ENCODE measurements at regions not wholly inside any gene's neighbourhood (a gene's known extent, or its start where the extent isn't known, plus 50 kb on each side); places are given as distances from the start of the nearest gene placed in this dataset.

DNA sequence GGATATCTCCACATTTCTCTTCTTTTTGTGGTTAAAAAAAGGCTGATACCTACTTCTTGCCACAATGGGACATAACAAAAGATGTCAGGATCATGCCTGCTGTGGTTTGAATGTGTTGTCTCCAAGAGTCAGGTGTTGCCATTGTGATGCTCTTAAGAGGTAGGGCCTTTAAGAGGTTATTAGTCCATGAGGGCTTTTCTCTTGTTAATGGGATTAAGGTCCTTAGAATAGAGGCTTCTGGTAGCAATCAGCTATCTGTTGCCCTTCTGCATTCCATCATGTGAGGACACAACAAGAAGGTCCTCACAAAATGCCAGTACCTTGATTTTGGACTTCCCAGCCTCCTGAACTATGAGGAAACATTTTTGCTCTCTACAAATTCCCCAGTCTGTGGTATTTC, 191.4 kb downstream of the GBA3 start:
- Histone ChIP-seq H3K27me3 (no peaks in the 10 kb centered on the region), H3K36me3 (no peaks in the 10 kb centered on the region), H3K27ac (no peak overlapping the region), H3K4me1 (no peaks in the 10 kb centered on the region), H3K4me3 (no peak overlapping the region), H3K9me3 (peaks cover 0 to 3% of the 10 kb centered on the region in 2 donors)
- DNase-seq (no peak), ATAC-seq (no peak)
- TF ChIP-seq, protein P1, sequence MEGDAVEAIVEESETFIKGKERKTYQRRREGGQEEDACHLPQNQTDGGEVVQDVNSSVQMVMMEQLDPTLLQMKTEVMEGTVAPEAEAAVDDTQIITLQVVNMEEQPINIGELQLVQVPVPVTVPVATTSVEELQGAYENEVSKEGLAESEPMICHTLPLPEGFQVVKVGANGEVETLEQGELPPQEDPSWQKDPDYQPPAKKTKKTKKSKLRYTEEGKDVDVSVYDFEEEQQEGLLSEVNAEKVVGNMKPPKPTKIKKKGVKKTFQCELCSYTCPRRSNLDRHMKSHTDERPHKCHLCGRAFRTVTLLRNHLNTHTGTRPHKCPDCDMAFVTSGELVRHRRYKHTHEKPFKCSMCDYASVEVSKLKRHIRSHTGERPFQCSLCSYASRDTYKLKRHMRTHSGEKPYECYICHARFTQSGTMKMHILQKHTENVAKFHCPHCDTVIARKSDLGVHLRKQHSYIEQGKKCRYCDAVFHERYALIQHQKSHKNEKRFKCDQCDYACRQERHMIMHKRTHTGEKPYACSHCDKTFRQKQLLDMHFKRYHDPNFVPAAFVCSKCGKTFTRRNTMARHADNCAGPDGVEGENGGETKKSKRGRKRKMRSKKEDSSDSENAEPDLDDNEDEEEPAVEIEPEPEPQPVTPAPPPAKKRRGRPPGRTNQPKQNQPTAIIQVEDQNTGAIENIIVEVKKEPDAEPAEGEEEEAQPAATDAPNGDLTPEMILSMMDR (IDR thresholded peaks at IDR 0.05): no peak
- intact Hi-C loops (cut with DNase I): no loop called here

DNA sequence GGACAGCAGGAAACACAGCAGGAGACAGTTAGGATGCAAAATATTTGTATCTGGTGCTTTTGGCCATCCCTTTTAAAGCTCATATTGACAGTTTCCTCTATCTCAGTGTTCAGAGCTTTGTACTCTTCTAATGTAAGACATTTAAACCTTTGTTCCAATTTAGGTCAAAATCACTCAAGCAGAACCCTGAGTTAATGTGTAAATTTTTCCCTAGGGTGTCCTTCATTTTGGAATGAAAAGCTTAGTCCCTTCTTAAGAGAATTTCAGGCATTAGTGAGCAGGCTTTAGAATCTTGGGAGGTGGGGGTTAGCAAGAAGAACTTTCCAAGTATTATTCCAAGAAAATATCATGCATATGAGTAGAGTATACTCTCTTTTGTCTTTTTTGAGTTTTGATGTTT, 188.7 kb downstream of the GBA3 start:
- ATAC-seq (no peak), DNase-seq (no peak)
- Histone ChIP-seq H3K9me3 (no peaks in the 10 kb centered on the region), H3K27me3 (no peaks in the 10 kb centered on the region), H3K4me1 (no peaks in the 10 kb centered on the region), H3K27ac (no peak overlapping the region), H3K36me3 (no peaks in the 10 kb centered on the region), H3K4me3 (no peak overlapping the region)
- intact Hi-C loops (cut with DNase I): no loop called here
- TF ChIP-seq, protein P1 (IDR thresholded peaks at IDR 0.05): no peak

DNA sequence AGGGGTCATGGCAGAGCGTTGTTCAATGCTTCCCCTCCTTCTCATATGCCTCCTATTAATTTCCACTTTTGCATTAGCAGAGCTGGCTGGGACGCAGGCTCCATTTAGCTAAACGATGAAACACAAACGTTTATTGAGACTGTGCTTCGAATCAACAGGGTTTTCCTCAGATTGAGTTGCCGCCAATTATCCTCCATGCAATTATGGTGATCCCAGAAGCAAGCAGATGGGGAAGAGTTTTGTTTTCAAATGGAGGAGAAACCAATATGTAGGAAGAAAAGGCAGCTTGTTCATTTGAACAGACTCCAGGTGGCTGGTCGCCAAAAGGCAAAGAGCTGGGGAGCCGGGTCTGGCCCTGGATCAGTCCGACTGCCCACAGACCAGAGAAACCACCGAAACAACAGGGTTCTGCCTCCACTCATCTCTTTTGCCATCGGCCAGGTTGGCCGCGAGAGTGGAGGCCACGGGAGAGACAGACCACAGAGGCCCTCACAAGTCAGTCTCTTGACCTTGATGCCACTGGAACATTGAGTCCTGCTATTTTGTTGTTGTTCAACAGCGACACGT, 184.8 kb downstream of the GBA3 start:
- Histone ChIP-seq H3K4me1 (no peaks in the 10 kb centered on the region), H3K4me3 (no peak overlapping the region), H3K36me3 (no peaks in the 10 kb centered on the region), H3K9me3 (no peaks in the 10 kb centered on the region), H3K27me3 (no peaks in the 10 kb centered on the region), H3K27ac (no peak overlapping the region)
- ATAC-seq (no peak), DNase-seq (peak in 1 of 4 donors; percentile 46)
- intact Hi-C loops (cut with DNase I): no loop called here
- TF ChIP-seq, protein P1 (IDR thresholded peaks at IDR 0.05): no peak

DNA sequence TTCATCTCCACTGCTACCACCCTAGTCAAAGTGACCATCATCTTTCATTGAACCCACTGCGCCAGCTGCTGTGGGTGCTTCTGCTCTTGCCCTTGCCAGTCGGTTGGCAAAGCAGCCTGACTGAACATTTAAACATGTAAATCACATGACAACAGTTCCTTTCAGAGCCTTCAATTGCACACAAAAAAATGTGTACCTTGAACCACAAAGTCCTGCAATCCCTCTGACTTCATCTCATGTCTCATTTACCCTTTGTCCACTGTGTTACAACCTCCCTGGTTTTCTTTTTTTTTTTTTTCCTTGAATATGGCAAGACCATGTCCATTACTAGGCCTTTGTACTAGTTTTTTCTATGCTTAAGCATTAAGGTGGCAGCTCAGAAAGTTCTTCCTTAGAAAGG, 183.5 kb downstream of the GBA3 start:
- ATAC-seq (no peak), DNase-seq (no peak)
- intact Hi-C loops (cut with DNase I): no loop called here
- Histone ChIP-seq H3K4me1 (no peaks in the 10 kb centered on the region), H3K36me3 (no peaks in the 10 kb centered on the region), H3K9me3 (no peaks in the 10 kb centered on the region), H3K27ac (no peak overlapping the region), H3K4me3 (no peak overlapping the region), H3K27me3 (no peaks in the 10 kb centered on the region)
- TF ChIP-seq, protein P1 (IDR thresholded peaks at IDR 0.05): no peak

DNA sequence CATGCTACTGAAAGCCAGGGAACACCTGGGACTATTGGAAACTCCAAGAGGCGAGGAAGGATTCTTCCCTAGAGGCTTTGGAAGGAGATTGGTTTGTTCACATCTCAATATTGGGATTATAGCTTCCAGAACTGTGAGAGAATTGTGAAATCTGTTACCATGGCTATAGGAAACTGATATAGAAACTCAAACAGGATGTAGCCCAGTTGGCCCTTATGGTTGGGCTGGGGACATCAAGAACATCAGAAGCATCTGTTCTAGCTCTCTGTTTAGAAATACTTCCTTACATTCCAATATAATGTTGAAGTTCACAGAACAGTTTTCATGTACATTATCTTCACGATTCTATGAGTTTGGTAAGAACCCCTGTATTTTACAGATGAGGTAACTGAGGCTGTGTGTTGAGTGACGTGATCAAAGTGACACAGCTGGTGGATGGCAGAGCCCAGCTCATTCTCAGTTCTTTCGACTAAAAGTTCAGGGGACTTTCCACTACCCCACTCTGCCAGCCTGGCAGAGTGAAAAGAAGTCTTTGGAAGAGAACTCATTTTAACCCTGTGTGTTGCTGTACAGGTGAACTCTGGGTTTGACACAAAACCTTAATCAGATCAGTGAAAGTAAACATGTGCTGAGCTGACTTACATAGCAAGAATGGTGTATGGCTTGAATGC, 183.0 kb downstream of the GBA3 start:
- TF ChIP-seq, protein P1 (IDR thresholded peaks at IDR 0.05): no peak
- Histone ChIP-seq H3K27ac (no peak overlapping the region), H3K27me3 (no peaks in the 10 kb centered on the region), H3K4me1 (no peaks in the 10 kb centered on the region), H3K36me3 (no peaks in the 10 kb centered on the region), H3K9me3 (no peaks in the 10 kb centered on the region), H3K4me3 (no peak overlapping the region)
- intact Hi-C loops (cut with DNase I): no loop called here
- no peak for DNase-seq
- no peak for ATAC-seq
